ENCODE measurements at regions not wholly inside any gene's neighbourhood (a gene's known extent, or its start where the extent isn't known, plus 50 kb on each side); places are given as distances from the start of the nearest gene placed in this dataset.

DNA sequence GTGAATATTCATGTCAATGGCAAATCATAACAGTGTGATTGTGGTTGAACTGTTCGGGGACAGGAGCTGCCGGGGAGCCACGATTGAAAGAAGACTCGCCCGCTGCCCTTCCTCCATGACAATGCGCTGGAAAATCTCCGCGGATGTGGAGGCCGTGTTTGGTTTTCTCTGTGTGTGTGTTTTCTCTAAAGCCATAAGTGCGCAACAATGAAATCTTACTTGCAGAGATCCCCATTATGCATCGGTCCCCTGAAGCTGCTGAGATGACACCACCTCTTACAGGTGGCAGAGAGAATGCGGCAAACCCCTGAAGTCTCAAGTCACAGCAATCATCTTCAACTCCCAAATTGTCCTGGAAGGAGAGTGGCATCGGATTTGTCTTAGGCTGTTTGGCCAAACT, 442.3 kb upstream of the MKI67 start:
- H3K27me3 ChIP-seq, result no peaks in the 10 kb centered on the region
- no peaks in the 10 kb centered on the region for H3K9me3 ChIP-seq (ENCODE audit: low read depth)
- no peak for TF ChIP-seq CTCF (IDR thresholded peaks at IDR 0.05; ENCODE audit: poor library complexity)
- no peak for TF ChIP-seq EZH2phosphoT487 (IDR thresholded peaks at IDR 0.05; ENCODE audit: low read depth, severe bottlenecking, unreplicated experiment)
- no peak for TF ChIP-seq EZH2 (IDR thresholded peaks at IDR 0.05; ENCODE audit: borderline replicate concordance)
- no peak overlapping the region for H3K27ac ChIP-seq
- H3K4me3 ChIP-seq, result no peak overlapping the region
- H3K36me3 ChIP-seq (replicated peaks; ENCODE audit: insufficient read depth, low read depth), result no peaks in the 10 kb centered on the region
- no peaks in the 10 kb centered on the region for H3K4me1 ChIP-seq (ENCODE audit: insufficient read depth)
- H4K20me1 ChIP-seq (ENCODE audit: insufficient read depth, poor library complexity, severe bottlenecking), result no peaks in the 10 kb centered on the region
- DNase-seq (ENCODE audit: low spot score), result no peak
- H3K4me2 ChIP-seq, result no peak overlapping the region
- no peak overlapping the region for H2AFZ ChIP-seq
- 95% methylated on average over 13 of the region's 13 CpGs for WGBS (ENCODE audit: low lambda C conversion rate, missing lambda C conversion rate)
- H3K9me2 ChIP-seq (replicated peaks; ENCODE audit: insufficient read depth), result no peaks in the 10 kb centered on the region
- H3K79me2 ChIP-seq, result no peaks in the 10 kb centered on the region

- Histone ChIP-seq H3K4me1 (ENCODE audit: insufficient read depth) (peaks cover 7% of the 10 kb centered on the region), H3K4me3 (no peak overlapping the region), H3K79me2 (no peaks in the 10 kb centered on the region), H3K27ac (no peak overlapping the region), H3K27me3 (no peaks in the 10 kb centered on the region), H3K36me3 (replicated peaks; ENCODE audit: insufficient read depth, low read depth) (no peaks in the 10 kb centered on the region), H3K9me2 (replicated peaks; ENCODE audit: insufficient read depth) (no peaks in the 10 kb centered on the region), H4K20me1 (ENCODE audit: insufficient read depth, poor library complexity, severe bottlenecking) (no peaks in the 10 kb centered on the region), H3K9me3 (ENCODE audit: low read depth) (no peaks in the 10 kb centered on the region), H2AFZ (no peak overlapping the region), H3K4me2 (no peak overlapping the region)
- DNase-seq (ENCODE audit: low spot score), result no peak
- TF ChIP-seq CTCF (IDR thresholded peaks at IDR 0.05; ENCODE audit: poor library complexity), result no peak
- no peak for TF ChIP-seq EZH2 (IDR thresholded peaks at IDR 0.05; ENCODE audit: borderline replicate concordance)
- no peak for TF ChIP-seq EZH2phosphoT487 (IDR thresholded peaks at IDR 0.05; ENCODE audit: low read depth, severe bottlenecking, unreplicated experiment)
- WGBS (ENCODE audit: low lambda C conversion rate, missing lambda C conversion rate), result 82% methylated on average over 24 of the region's 24 CpGs
Measured at GRCh38 chr10:128568990-128569945, 443.0 kb upstream of the MKI67 start.

- H3K4me3 ChIP-seq, result no peak overlapping the region
- H3K36me3 ChIP-seq (replicated peaks; ENCODE audit: insufficient read depth, low read depth), result no peaks in the 10 kb centered on the region
- no peaks in the 10 kb centered on the region for H3K27me3 ChIP-seq
- 83% methylated on average over 12 of the region's 12 CpGs for WGBS (ENCODE audit: low lambda C conversion rate, missing lambda C conversion rate)
- no peak for TF ChIP-seq EZH2 (IDR thresholded peaks at IDR 0.05; ENCODE audit: borderline replicate concordance)
- TF ChIP-seq CTCF (IDR thresholded peaks at IDR 0.05; ENCODE audit: poor library complexity), result no peak
- TF ChIP-seq EZH2phosphoT487 (IDR thresholded peaks at IDR 0.05; ENCODE audit: low read depth, severe bottlenecking, unreplicated experiment), result no peak
- H3K79me2 ChIP-seq, result no peaks in the 10 kb centered on the region
- no peaks in the 10 kb centered on the region for H4K20me1 ChIP-seq (ENCODE audit: insufficient read depth, poor library complexity, severe bottlenecking)
- no peak for DNase-seq (ENCODE audit: low spot score)
- no peak overlapping the region for H3K4me2 ChIP-seq
- no peaks in the 10 kb centered on the region for H3K9me2 ChIP-seq (replicated peaks; ENCODE audit: insufficient read depth)
- H2AFZ ChIP-seq, result no peak overlapping the region
- H3K4me1 ChIP-seq (ENCODE audit: insufficient read depth), result peaks cover 7% of the 10 kb centered on the region
- no peaks in the 10 kb centered on the region for H3K9me3 ChIP-seq (ENCODE audit: low read depth)
- H3K27ac ChIP-seq, result no peak overlapping the region
Measured at GRCh38 chr10:128570319-128570995, 444.2 kb upstream of the MKI67 start.
